GM12878 (cell line): ENCODE measurements at regions not wholly inside any gene's neighbourhood (a gene's known extent, or its start where the extent isn't known, plus 50 kb on each side); places are given as distances from the start of the nearest gene placed in this dataset.

Source experiments
- ATAC-seq: fragments of 200-7000 bp; cut with Tn5 transposase; 3 replicates; pipeline ENCODE4 v1.9.1; 2020; ENCODE audit warnings: mild to moderate bottlenecking, moderate library complexity
- BruUV-seq: library from RNA; stranded (reverse); fragments of 400-500 nt; replicated peaks from 2 replicates; lab custom pipeline; 2021; lab: Mats Ljungman, UMichigan
- CTCF ChIA-PET: fragments of 300-600 bp; sonication (Branson Sonifier 250); formaldehyde crosslinking; extraction: SDS; loops from one replicate; lab custom pipeline; 2021; ENCODE audit warnings: inconsistent platforms; lab: Yijun Ruan, JAX
- POLR2A ChIA-PET: fragments of 350-600 bp; formaldehyde crosslinking; extraction: SDS; loops from one replicate; lab custom pipeline; 2021; ENCODE audit warnings: inconsistent platforms; lab: Charles Lee
- RAD21 ChIA-PET: fragments of 300-600 bp; sonication (Branson Sonifier 250); formaldehyde crosslinking; loops from one replicate; lab custom pipeline; 2023; ENCODE audit warnings: antibody characterized with exemption; ENCODE audit not compliant: unreplicated experiment; lab: Charles Lee
- SMC1A ChIA-PET: fragments of 300-600 bp; sonication (Branson Sonifier 250); formaldehyde crosslinking; loops from one replicate; lab custom pipeline; 2023; ENCODE audit not compliant: unreplicated experiment, uncharacterized antibody; lab: Charles Lee
- DNase-seq: peaks from one replicate; pipeline ENCODE4 v3.0.0-alpha.2; 2011; ENCODE audit warnings: low read depth, low spot score
- FAIRE-seq: peaks from 3 replicates; lab custom pipeline; 2011; peaks lifted over from hg19 to GRCh38; lab: Jason Lieb, UNC
- H2AFZ ChIP-seq: 2 replicates; pipeline ENCODE4 v1.6.0; 2011; ENCODE audit warnings: low read depth, low read length, control low read depth; ENCODE audit not compliant: control insufficient read depth
- H3K27ac ChIP-seq: 2 replicates; pipeline ENCODE4 v1.5.1; 2011; ENCODE audit warnings: control low read depth; ENCODE audit not compliant: control insufficient read depth, insufficient read depth
- H3K27me3 ChIP-seq, 2 experiments: replicated peaks in 1 of 2; 2 replicates each; pipeline versions ENCODE4 v1.6.0 to v1.6.1; 2011; ENCODE audit warnings: low read length in 1 of 2; ENCODE audit not compliant: control insufficient read depth in 2 of 2, insufficient read depth in 2 of 2
- H3K36me3 ChIP-seq, 2 experiments: 2 replicates each; pipeline ENCODE4 v1.5.1; 2011; ENCODE audit warnings: low read length in 1 of 2; ENCODE audit not compliant: control insufficient read depth in 2 of 2, insufficient read depth in 2 of 2
- H3K4me1 ChIP-seq: 2 replicates; pipeline ENCODE4 v1.6.1; 2011; ENCODE audit warnings: mild to moderate bottlenecking, low read length, moderate library complexity, mixed read lengths; ENCODE audit not compliant: control insufficient read depth, insufficient read depth
- H3K4me2 ChIP-seq: 2 replicates; pipeline ENCODE4 v1.6.0; 2011; ENCODE audit warnings: control low read depth; ENCODE audit not compliant: control insufficient read depth, insufficient read depth
- H3K4me3 ChIP-seq: fragments of 200-600 bp; sonication (generic); 2 replicates; pipeline ENCODE4 v1.5.1; 2016
- H3K79me2 ChIP-seq: 2 replicates; pipeline ENCODE4 v1.6.0; 2011; ENCODE audit warnings: low read length; ENCODE audit not compliant: control insufficient read depth, insufficient read depth
- H3K9ac ChIP-seq: 2 replicates; pipeline ENCODE4 v1.8.0; 2011; ENCODE audit warnings: low read length, control low read depth, mixed read lengths; ENCODE audit not compliant: control insufficient read depth, insufficient read depth
- H3K9me3 ChIP-seq: replicated peaks from 3 replicates; pipeline ENCODE4 v1.5.1; 2011; ENCODE audit warnings: mild to moderate bottlenecking, low read length; ENCODE audit not compliant: control insufficient read depth, insufficient read depth
- H4K20me1 ChIP-seq: 2 replicates; pipeline ENCODE4 v1.6.0; 2011; ENCODE audit not compliant: control insufficient read depth, insufficient read depth
- ATF3 ChIP-seq: IDR thresholded peaks from 2 replicates; pipeline ENCODE4 v1.6.1; 2011; ENCODE audit warnings: low read depth, mild to moderate bottlenecking, low read length, moderate library complexity, borderline replicate concordance; ENCODE audit errors: extremely low read depth
- CHD4 ChIP-seq: fragments of 200-600 bp; sonication (generic); IDR thresholded peaks from 2 replicates; pipeline ENCODE4 v1.6.1; 2016; ENCODE audit warnings: mild to moderate bottlenecking
- CREM ChIP-seq: IDR thresholded peaks from 2 replicates; pipeline ENCODE4 v1.6.1; 2014; ENCODE audit warnings: antibody characterized with exemption, low read depth
- TARDBP ChIP-seq: IDR thresholded peaks from 2 replicates; pipeline ENCODE4 v1.6.1; 2016; ENCODE audit warnings: borderline replicate concordance
- TBL1XR1 ChIP-seq: IDR thresholded peaks from 2 replicates; pipeline ENCODE4 v1.6.1; 2012; ENCODE audit warnings: low read depth, low read length, improper control_type of control experiment
- TCF7 ChIP-seq: IDR thresholded peaks from 2 replicates; pipeline ENCODE4 v1.6.1; 2014; ENCODE audit warnings: antibody characterized with exemption, borderline replicate concordance
- YY1 ChIP-seq: IDR thresholded peaks from 2 replicates; pipeline ENCODE4 v1.6.1; 2011; ENCODE audit warnings: low read depth, mild to moderate bottlenecking, low read length
- ZNF217 ChIP-seq: fragments of 450-650 bp; IDR thresholded peaks from 2 replicates; pipeline ENCODE4 v1.6.1; 2017; ENCODE audit warnings: antibody characterized with exemption, mild to moderate bottlenecking
- ZNF384 ChIP-seq: IDR thresholded peaks from 2 replicates; pipeline ENCODE4 v1.6.1; 2012; ENCODE audit warnings: low read depth, mild to moderate bottlenecking, low read length, improper control_type of control experiment, borderline replicate concordance
- WGBS: methylation state at CpG from one replicate; pipeline ENCODE4 v1.1.6; 2016; ENCODE audit warnings: low lambda C conversion rate; ENCODE audit not compliant: insufficient replicate concordance, insufficient coverage; ENCODE audit errors: missing lambda C conversion rate; 5-methylcytosine and 5-hydroxymethylcytosine counted together
- in situ Hi-C: fragments of 300-500 bp; cut with MboI; formaldehyde crosslinking; loops from 9 replicates; pipeline ENCODE4 v1.14.3; 2018; ENCODE audit warnings: mixed read lengths
- intact Hi-C: fragments of 100-400 bp; cut with micrococcal nuclease; formaldehyde crosslinking; loops from one replicate; pipeline ENCODE4 v1.14.2; 2022; ENCODE audit not compliant: unreplicated experiment
- TF ChIP-seq, protein P1 (sequence below): IDR thresholded peaks from 2 replicates; pipeline ENCODE4 v1.6.1; 2012; ENCODE audit warnings: improper control_type of control experiment, low read depth, low read length; ENCODE audit not compliant: insufficient replicate concordance
- TF ChIP-seq, protein P2 (sequence below): fragments of 450-650 bp; IDR thresholded peaks from 2 replicates; pipeline ENCODE4 v1.6.1; 2016; ENCODE audit warnings: mild to moderate bottlenecking

- FAIRE-seq = no peak
- WGBS = 0% methylated on average over 3 of the region's 3 CpGs
- Histone ChIP-seq H3K36me3 (no peaks in the 10 kb centered on the region), H3K27me3 (no peaks in the 10 kb centered on the region), H3K9ac (no peak overlapping the region), H3K4me3 (no peak overlapping the region), H3K4me2 (no peak overlapping the region), H3K79me2 (no peaks in the 10 kb centered on the region), H2AFZ (no peak overlapping the region), H3K9me3 (no peaks in the 10 kb centered on the region), H3K4me1 (no peaks in the 10 kb centered on the region), H4K20me1 (no peaks in the 10 kb centered on the region), H3K27ac (no peak overlapping the region)
- TF ChIP-seq ATF3 (no peak), ZNF217 (no peak), YY1 (no peak), TCF7 (no peak), CHD4 (no peak)
- no TSS peak for BruUV-seq
- in situ Hi-C loops = no loop called here
- intact Hi-C loops = no loop called here
- RAD21 ChIA-PET = no interaction called here
- POLR2A ChIA-PET = no interaction called here
- no peak for ATAC-seq
- DNase-seq = no peak
- CTCF ChIA-PET = no interaction called here
- SMC1A ChIA-PET = no interaction called here
These were observed 253.4 kb downstream of the TMX3 start for GRCh38 chr18:68461481-68462018.

GRCh38 chr18:68459968-68460367, 254.9 kb downstream of the TMX3 start:
- ChIA-PET POLR2A (no interaction called here), SMC1A (no interaction called here), RAD21 (no interaction called here), CTCF (no interaction called here)
- no peak overlapping the region for H3K27ac ChIP-seq
- no peaks in the 10 kb centered on the region for H3K36me3 ChIP-seq
- BruUV-seq = no TSS peak
- H3K79me2 ChIP-seq = no peaks in the 10 kb centered on the region
- ATAC-seq (no peak), DNase-seq (no peak), FAIRE-seq (no peak)
- 39% methylated on average over 11 of the region's 12 CpGs for WGBS
- H3K4me3 ChIP-seq = no peak overlapping the region
- H2AFZ ChIP-seq = no peak overlapping the region
- in situ Hi-C loops = no loop called here
- no peaks in the 10 kb centered on the region for H3K27me3 ChIP-seq
- no peaks in the 10 kb centered on the region; the same call in 2 of the 3 replicates for H3K9me3 ChIP-seq
- H3K4me1 ChIP-seq = no peaks in the 10 kb centered on the region
- no peak overlapping the region for H3K4me2 ChIP-seq
- intact Hi-C loops = no loop called here
- H3K9ac ChIP-seq = no peak overlapping the region
- H4K20me1 ChIP-seq = no peaks in the 10 kb centered on the region
- TF ChIP-seq, protein P1, sequence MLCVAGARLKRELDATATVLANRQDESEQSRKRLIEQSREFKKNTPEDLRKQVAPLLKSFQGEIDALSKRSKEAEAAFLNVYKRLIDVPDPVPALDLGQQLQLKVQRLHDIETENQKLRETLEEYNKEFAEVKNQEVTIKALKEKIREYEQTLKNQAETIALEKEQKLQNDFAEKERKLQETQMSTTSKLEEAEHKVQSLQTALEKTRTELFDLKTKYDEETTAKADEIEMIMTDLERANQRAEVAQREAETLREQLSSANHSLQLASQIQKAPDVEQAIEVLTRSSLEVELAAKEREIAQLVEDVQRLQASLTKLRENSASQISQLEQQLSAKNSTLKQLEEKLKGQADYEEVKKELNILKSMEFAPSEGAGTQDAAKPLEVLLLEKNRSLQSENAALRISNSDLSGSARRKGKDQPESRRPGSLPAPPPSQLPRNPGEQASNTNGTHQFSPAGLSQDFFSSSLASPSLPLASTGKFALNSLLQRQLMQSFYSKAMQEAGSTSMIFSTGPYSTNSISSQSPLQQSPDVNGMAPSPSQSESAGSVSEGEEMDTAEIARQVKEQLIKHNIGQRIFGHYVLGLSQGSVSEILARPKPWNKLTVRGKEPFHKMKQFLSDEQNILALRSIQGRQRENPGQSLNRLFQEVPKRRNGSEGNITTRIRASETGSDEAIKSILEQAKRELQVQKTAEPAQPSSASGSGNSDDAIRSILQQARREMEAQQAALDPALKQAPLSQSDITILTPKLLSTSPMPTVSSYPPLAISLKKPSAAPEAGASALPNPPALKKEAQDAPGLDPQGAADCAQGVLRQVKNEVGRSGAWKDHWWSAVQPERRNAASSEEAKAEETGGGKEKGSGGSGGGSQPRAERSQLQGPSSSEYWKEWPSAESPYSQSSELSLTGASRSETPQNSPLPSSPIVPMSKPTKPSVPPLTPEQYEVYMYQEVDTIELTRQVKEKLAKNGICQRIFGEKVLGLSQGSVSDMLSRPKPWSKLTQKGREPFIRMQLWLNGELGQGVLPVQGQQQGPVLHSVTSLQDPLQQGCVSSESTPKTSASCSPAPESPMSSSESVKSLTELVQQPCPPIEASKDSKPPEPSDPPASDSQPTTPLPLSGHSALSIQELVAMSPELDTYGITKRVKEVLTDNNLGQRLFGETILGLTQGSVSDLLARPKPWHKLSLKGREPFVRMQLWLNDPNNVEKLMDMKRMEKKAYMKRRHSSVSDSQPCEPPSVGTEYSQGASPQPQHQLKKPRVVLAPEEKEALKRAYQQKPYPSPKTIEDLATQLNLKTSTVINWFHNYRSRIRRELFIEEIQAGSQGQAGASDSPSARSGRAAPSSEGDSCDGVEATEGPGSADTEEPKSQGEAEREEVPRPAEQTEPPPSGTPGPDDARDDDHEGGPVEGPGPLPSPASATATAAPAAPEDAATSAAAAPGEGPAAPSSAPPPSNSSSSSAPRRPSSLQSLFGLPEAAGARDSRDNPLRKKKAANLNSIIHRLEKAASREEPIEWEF = no peak
- TF ChIP-seq ZNF384 (no peak), TARDBP (no peak), CREM (no peak), TBL1XR1 (no peak)
- TF ChIP-seq, protein P2, sequence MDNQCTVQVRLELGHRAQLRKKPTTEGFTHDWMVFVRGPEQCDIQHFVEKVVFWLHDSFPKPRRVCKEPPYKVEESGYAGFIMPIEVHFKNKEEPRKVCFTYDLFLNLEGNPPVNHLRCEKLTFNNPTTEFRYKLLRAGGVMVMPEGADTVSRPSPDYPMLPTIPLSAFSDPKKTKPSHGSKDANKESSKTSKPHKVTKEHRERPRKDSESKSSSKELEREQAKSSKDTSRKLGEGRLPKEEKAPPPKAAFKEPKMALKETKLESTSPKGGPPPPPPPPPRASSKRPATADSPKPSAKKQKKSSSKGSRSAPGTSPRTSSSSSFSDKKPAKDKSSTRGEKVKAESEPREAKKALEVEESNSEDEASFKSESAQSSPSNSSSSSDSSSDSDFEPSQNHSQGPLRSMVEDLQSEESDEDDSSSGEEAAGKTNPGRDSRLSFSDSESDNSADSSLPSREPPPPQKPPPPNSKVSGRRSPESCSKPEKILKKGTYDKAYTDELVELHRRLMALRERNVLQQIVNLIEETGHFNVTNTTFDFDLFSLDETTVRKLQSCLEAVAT = no peak
